ENCODE measurements at regions not wholly inside any gene's neighbourhood (a gene's known extent, or its start where the extent isn't known, plus 50 kb on each side); places are given as distances from the start of the nearest gene placed in this dataset.

- DNase-seq: no peak
These were observed 414.5 kb upstream of the COBL start for GRCh38 chr7:51731075-51731474.

DNA sequence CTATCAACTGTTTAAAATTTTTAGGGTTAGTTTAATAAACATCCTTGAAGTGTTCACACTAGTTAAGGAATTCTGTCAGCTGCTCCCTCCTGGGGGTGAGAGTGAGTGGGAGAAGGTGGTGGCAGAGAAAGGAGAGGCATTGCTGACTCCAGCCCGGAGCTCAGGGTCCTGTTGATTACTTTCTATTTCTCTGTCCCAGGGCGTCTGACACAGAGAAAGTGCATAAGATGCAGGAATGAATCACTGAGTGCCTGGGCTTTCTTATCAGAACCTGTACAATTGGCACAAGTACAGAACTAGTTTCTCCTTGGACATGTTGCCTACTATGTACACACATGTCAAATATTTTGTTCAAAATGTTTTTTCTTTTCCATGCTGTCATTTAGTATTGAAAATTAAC is 410.8 kb upstream of the COBL start:
- no peak for DNase-seq

DNA sequence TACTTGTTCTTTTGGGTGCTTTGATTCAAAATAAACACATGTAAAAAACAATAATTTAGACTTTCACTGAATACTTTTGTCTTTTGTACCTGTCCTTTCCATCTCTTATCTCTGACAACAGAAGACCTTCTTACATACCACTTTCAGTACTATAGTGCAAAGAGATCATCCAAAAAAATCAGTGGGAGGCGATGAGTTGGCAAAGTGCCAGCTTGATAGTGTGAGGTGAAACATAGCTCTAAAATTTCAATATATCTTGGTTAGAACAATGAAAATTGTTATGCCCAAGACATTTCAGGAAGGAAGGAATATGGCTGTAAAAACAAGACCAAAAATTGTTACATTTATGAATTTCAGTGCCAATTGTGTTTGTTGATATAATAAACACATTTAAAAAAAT is 390.2 kb upstream of the COBL start:
- no peak for DNase-seq

- DNase-seq: no peak
These were observed 389.1 kb upstream of the COBL start for GRCh38 chr7:51705701-51706100.

GRCh38 chr7:51702673-51703072 is 386.1 kb upstream of the COBL start:
- no peak for DNase-seq

DNA sequence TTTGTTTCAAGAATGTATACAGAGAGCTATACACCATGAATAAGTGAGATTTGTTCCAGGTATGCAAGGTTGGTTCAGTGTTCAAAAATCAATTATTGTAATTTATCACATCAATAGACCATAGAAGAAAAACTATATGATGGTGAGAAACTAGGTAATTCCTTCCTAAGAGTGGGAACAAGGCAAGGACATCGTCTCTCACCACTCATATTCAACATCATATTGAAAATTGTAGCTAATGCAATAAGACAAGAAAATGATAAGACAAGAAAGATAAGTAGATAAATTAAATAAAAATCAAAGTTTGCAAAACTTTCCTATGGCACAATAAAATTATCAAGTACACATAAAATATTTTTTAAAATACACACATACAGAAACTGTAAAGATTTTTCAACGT is 385.3 kb upstream of the COBL start:
- DNase-seq: no peak

DNA sequence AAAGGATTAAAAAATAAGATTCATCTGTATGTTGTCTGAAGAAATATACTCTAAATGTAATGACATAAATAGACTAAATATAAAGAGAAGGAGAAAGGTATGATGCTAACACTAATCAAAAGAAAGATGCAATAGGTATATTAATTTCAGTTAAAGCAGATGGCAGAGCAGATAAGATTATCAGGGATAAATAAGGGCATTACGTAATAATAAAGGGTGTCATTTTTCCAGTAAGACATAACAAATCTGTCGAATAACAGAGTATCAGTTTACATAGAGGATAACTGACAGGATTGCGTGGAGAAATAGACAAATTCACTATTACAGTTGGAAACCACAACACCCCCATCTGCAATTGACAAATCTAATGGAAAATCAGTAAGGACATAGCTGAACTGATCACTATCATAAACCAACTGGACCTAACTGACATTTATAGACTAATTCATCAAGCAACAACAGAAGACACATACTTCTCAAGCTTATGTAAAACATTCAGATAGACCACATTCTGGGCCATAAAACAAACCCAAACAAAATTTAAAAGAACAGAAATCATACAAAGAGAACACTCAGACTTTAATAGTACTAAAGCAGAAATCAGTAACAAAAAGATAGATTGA is 384.1 kb upstream of the COBL start:
- no peak for DNase-seq

GRCh38 chr7:51693258-51693657 is 376.6 kb upstream of the COBL start:
- no peak for DNase-seq

DNA sequence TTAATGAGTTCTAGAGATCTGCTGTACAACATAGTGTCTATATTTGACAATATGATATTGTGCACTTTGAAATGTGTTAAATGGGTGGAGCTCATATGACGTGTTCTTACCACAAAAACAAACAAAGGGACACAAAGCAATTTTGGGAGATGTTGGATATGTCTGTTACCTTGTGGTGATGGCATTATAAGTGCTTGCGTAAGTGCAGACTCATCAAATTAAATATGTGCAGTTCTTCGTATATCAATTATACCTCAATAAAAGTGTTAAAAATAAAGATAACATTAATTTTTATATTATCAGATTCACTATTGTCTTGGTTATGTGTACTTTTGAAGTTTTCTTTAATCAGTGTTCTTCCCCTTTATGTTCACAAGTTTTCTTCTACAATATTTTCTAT is 372.9 kb upstream of the COBL start:
- DNase-seq: no peak

DNA sequence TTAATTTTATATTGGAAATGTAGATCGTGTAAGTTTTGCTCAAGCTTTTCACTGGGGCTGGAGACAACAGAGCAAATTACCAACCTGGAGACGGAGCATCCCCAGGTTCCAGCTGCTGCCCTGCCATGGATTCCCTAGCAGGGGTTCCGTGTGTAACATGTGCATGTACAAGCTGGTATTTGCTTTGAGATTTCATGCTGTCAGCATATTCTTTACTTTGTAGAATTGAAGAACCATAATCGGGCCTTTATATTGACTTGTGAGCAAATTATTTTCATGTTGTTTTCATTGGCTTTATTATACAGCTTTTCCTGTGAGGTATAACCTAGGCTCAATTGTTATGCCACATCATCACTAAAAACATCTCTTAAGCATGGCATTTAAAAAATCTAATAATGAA is 369.2 kb upstream of the COBL start:
- DNase-seq: no peak

- DNase-seq: no peak
These were observed 364.2 kb upstream of the COBL start for GRCh38 chr7:51680594-51681399.

DNA sequence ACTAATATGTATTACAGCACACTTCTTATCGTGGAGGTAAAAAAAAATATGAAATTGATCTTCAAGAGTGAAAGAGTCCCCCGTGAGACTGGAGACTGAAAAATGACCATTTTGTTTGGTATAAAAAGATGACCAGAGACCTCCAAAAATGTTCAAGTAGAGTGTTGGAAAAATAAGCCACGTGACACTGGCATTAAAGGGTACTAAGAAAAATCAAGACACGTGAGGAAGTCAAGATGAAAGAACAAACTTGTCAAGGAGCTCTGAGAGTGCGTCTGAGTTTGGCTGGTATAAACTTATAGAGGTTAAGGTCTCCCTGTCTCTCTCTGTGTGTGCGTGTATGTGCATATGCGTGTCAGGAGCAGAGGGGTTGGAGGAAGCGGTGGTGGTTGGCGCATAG is 362.7 kb upstream of the COBL start:
- DNase-seq: no peak

DNA sequence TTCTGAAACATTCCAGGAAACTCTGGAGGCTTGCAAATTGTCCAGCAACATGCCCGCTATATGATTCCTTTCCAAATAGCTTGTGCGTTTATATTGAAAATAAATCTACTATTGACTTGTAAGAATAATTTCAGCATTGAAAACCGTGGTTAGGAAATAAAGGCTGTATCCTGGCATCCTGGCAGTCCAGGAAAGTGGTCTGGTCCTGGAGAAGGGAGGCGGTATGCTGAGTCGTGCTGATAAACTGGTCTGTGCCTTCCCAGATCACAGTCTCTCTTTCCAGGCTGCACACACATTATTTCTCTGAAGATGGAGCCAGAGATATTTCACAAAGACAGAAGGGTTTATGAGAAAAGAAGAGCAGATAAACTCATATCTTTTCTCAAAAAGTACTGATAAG is 350.1 kb upstream of the COBL start:
- DNase-seq: peak; percentile 39

DNA sequence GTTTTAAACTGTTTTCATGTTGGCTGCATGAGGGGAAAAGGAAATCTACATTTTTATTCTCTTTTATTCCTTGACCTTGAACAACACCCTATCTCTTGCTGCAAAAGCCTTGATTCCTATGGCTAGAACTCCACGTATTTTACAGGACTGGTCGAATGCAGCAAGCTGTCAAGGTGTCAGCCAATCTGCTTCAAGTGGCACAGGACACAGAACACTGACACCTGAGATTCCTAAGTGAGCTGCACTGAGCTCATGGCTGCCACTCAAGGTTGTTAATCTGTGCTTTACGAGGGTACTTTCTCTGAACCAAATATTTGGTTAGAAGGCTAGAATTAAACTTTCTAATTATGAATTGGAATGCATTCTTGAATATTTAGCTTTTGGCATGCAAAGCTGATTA is 349.7 kb upstream of the COBL start:
- DNase-seq: no peak

GRCh38 chr7:51665045-51665780 is 348.6 kb upstream of the COBL start:
- no peak for DNase-seq

GRCh38 chr7:51660516-51660915 is 343.9 kb upstream of the COBL start:
- no peak for DNase-seq

- no peak for DNase-seq
These were observed 342.1 kb upstream of the COBL start for GRCh38 chr7:51658684-51659083.

- DNase-seq: peak; percentile 43
These were observed 331.3 kb upstream of the COBL start for GRCh38 chr7:51647931-51648351.

GRCh38 chr7:51647486-51647885 is 330.9 kb upstream of the COBL start:
- DNase-seq: no peak

DNA sequence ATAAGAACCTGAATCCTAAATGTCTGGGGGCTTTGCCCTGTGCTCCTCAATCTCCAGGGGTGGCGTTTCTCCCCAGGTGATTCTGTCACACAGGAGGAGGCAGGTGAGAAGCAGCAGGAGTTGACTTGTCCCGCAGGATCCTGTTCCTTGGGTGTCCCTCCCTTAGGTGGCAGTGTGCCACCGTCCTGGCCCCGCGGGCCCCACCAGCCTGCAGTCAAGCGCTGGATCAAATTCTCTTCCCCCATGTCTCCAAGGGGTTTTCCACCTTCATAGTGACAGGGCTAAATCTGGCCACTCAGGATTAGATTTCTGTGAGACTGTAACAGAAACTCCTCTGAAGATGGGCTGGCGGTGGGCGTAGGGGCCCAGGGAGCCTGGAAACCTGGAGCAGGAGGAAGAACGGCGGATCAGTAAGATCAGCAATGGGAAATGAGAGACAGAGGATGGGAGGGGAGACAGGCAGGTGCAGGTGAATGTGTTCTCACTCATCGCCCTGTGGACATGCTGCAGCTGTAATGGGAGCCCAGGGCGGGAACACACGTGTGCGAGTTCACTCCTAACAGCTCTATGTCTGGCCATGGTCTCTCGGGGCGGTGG is 329.2 kb upstream of the COBL start:
- DNase-seq: no peak

- DNase-seq: peak; percentile 14
These were observed 328.6 kb upstream of the COBL start for GRCh38 chr7:51645255-51645654.

- no peak for DNase-seq
These were observed 327.6 kb upstream of the COBL start for GRCh38 chr7:51644216-51644615.

DNA sequence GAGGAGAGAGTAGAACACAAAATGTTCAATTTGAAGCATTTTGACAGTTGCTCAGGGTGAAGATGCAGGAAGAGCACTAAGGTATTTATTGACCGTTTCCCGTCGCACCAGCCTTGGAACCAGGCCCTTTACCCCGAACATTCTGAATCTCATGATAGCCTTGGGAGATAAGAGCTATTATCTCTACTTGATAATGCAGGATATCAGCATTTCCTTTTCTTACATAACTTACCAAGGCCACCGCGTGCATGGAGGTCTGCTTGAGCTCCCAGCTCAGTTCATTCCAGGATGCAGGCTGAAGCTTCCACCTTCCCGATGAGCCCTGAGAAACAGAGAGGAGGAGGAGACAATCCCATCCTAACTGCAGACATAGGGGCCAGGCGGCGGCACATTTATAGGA is 324.2 kb upstream of the COBL start:
- no peak for DNase-seq
